Stimulated activated naive CD4-positive, alpha-beta T cell (primary cell): ENCODE measurements at regions not wholly inside any gene's neighbourhood (a gene's known extent, or its start where the extent isn't known, plus 50 kb on each side); places are given as distances from the start of the nearest gene placed in this dataset.

ENCODE experiments used
- DNase-seq, 6 experiments: peaks; one replicate each; lab custom pipeline; 2025; lab: John Stamatoyannopoulos, UW

- no peak for DNase-seq
Measured at GRCh38 chr1:59116920-59117542, 179.9 kb upstream of the FGGY start.

GRCh38 chr1:59122527-59122926, 174.4 kb upstream of the FGGY start:
- no peak for DNase-seq

GRCh38 chr1:59123081-59123681, 173.7 kb upstream of the FGGY start:
- DNase-seq, result no peak

GRCh38 chr1:59124166-59124565, 172.7 kb upstream of the FGGY start:
- no peak for DNase-seq

GRCh38 chr1:59125154-59125553, 171.7 kb upstream of the FGGY start:
- DNase-seq, result no peak

GRCh38 chr1:59125676-59126320, 171.1 kb upstream of the FGGY start:
- no peak for DNase-seq

GRCh38 chr1:59126366-59126765, 170.5 kb upstream of the FGGY start:
- no peak for DNase-seq

GRCh38 chr1:59128239-59128736, 168.6 kb upstream of the FGGY start:
- DNase-seq, result no peak

GRCh38 chr1:59128784-59129227, 168.1 kb upstream of the FGGY start:
- DNase-seq, result no peak

GRCh38 chr1:59132295-59132694, 164.6 kb upstream of the FGGY start:
- DNase-seq, result no peak

GRCh38 chr1:59133997-59134396, 162.9 kb upstream of the FGGY start:
- DNase-seq, result no peak

GRCh38 chr1:59135761-59136255, 161.1 kb upstream of the FGGY start:
- no peak for DNase-seq

GRCh38 chr1:59136541-59137275, 160.2 kb upstream of the FGGY start:
- no peak for DNase-seq

GRCh38 chr1:59137276-59137615, 159.6 kb upstream of the FGGY start:
- DNase-seq, result no peak

GRCh38 chr1:59137968-59138367, 158.9 kb upstream of the FGGY start:
- DNase-seq, result no peak

GRCh38 chr1:59138402-59138801, 158.5 kb upstream of the FGGY start:
- DNase-seq, result no peak

- DNase-seq, result no peak
Measured at GRCh38 chr1:59139396-59139795, 157.5 kb upstream of the FGGY start.

- DNase-seq, result no peak
Measured at GRCh38 chr1:59141267-59141863, 155.5 kb upstream of the FGGY start.

GRCh38 chr1:59142311-59143132, 154.4 kb upstream of the FGGY start:
- DNase-seq, result no peak

- no peak for DNase-seq
Measured at GRCh38 chr1:59143133-59143487, 153.8 kb upstream of the FGGY start.

GRCh38 chr1:59143811-59144210, 153.1 kb upstream of the FGGY start:
- no peak for DNase-seq
